ENCODE measurements at regions not wholly inside any gene's neighbourhood (a gene's known extent, or its start where the extent isn't known, plus 50 kb on each side); places are given as distances from the start of the nearest gene placed in this dataset.

DNA sequence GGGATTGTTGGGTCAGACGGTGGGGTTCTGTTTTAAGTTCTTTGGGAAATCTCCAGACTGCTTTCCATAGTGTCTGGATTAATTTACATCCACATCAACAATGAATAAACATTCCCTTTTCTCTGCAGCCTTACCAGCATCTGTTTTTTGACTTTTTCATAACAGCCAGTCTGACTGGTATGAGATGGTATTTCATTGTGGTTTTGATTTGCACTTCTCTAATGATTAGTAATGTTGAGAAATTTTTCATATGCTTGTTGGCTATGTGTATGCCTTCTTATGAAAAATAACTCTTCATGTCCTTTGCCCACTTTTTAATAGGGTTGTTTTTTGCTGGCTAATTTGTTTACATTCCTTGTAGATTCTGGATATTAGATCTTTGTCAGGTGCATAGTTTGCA, 140.8 kb upstream of the CNTN1 start:
- Histone ChIP-seq H3K9me2 (ENCODE audit: insufficient read depth) (0 out of 2 replicates have a peak, but pooled peaks cover 7% of the 10 kb centered on the region), H3F3A (replicated peaks; ENCODE audit: low read depth) (no peaks in the 10 kb centered on the region), H4K20me1 (replicated peaks; ENCODE audit: insufficient read depth) (no peaks in the 10 kb centered on the region), H3K79me2 (replicated peaks; ENCODE audit: insufficient read depth) (no peaks in the 10 kb centered on the region), H2AFZ (no peak overlapping the region), H3K4me1 (ENCODE audit: insufficient read depth) (no peaks in the 10 kb centered on the region), H3K27ac (ENCODE audit: low read depth) (no peak overlapping the region), H3K4me3 (no peak overlapping the region), H3K27me3 (ENCODE audit: insufficient read depth) (no peaks in the 10 kb centered on the region), H3K4me2 (no peak overlapping the region), H3K36me3 (ENCODE audit: insufficient read depth) (no peaks in the 10 kb centered on the region)
- ATAC-seq: no peak
- Mint-ChIP-seq H3K4me3 (no peak overlapping the region), H3K27ac (no peak overlapping the region), H3K36me3 (ENCODE audit: low read depth) (no peaks in the 10 kb centered on the region), H3K27me3 (ENCODE audit: insufficient read depth, low read depth, poor library complexity) (no peaks in the 10 kb centered on the region), H3K4me1 (peaks cover 5% of the 10 kb centered on the region; the same call in 2 of the 3 replicates), H3K9me3 (no peaks in the 10 kb centered on the region)
- TF ChIP-seq, protein P1, sequence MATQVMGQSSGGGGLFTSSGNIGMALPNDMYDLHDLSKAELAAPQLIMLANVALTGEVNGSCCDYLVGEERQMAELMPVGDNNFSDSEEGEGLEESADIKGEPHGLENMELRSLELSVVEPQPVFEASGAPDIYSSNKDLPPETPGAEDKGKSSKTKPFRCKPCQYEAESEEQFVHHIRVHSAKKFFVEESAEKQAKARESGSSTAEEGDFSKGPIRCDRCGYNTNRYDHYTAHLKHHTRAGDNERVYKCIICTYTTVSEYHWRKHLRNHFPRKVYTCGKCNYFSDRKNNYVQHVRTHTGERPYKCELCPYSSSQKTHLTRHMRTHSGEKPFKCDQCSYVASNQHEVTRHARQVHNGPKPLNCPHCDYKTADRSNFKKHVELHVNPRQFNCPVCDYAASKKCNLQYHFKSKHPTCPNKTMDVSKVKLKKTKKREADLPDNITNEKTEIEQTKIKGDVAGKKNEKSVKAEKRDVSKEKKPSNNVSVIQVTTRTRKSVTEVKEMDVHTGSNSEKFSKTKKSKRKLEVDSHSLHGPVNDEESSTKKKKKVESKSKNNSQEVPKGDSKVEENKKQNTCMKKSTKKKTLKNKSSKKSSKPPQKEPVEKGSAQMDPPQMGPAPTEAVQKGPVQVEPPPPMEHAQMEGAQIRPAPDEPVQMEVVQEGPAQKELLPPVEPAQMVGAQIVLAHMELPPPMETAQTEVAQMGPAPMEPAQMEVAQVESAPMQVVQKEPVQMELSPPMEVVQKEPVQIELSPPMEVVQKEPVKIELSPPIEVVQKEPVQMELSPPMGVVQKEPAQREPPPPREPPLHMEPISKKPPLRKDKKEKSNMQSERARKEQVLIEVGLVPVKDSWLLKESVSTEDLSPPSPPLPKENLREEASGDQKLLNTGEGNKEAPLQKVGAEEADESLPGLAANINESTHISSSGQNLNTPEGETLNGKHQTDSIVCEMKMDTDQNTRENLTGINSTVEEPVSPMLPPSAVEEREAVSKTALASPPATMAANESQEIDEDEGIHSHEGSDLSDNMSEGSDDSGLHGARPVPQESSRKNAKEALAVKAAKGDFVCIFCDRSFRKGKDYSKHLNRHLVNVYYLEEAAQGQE (IDR thresholded peaks at IDR 0.05; ENCODE audit: unreplicated experiment): no peak
- TF ChIP-seq ZNF462 (CRISPR knock-in tag; IDR thresholded peaks at IDR 0.05): no peak
- no peak for TF ChIP-seq CREB1 (CRISPR knock-in tag; IDR thresholded peaks at IDR 0.05; ENCODE audit: low read depth)
- TF ChIP-seq NANOG (IDR thresholded peaks at IDR 0.05; ENCODE audit: borderline replicate concordance): no peak
- TF ChIP-seq POLR2AphosphoS5 (IDR thresholded peaks at IDR 0.05; ENCODE audit: low read depth): no peak
- TF ChIP-seq STAT1 (IDR thresholded peaks at IDR 0.05; ENCODE audit: unreplicated experiment): no peak
- no peak for TF ChIP-seq ZNF114 (CRISPR knock-in tag; IDR thresholded peaks at IDR 0.05)
- TF ChIP-seq EZH2 (IDR thresholded peaks at IDR 0.05; ENCODE audit: low read depth, unreplicated experiment): no peak
- no peak for DNase-seq (ENCODE audit: low spot score)

Data from GM23338 (cell line).